ENCODE measurements at regions not wholly inside any gene's neighbourhood (a gene's known extent, or its start where the extent isn't known, plus 50 kb on each side); places are given as distances from the start of the nearest gene placed in this dataset.

- no peak for TF ChIP-seq POLR2A (IDR thresholded peaks at IDR 0.05)
- TF ChIP-seq, protein P1, sequence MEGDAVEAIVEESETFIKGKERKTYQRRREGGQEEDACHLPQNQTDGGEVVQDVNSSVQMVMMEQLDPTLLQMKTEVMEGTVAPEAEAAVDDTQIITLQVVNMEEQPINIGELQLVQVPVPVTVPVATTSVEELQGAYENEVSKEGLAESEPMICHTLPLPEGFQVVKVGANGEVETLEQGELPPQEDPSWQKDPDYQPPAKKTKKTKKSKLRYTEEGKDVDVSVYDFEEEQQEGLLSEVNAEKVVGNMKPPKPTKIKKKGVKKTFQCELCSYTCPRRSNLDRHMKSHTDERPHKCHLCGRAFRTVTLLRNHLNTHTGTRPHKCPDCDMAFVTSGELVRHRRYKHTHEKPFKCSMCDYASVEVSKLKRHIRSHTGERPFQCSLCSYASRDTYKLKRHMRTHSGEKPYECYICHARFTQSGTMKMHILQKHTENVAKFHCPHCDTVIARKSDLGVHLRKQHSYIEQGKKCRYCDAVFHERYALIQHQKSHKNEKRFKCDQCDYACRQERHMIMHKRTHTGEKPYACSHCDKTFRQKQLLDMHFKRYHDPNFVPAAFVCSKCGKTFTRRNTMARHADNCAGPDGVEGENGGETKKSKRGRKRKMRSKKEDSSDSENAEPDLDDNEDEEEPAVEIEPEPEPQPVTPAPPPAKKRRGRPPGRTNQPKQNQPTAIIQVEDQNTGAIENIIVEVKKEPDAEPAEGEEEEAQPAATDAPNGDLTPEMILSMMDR (IDR thresholded peaks at IDR 0.05): no peak
Observed at GRCh38 chr4:170325599-170325998, 235.8 kb upstream of the AADAT start.

Measured in body of pancreas (tissue), 4 donors.